Activated effector memory CD4-positive, alpha-beta T cell treated with anti-CD3 and anti-CD28 coated beads, Interleukin-2, amount 50 U/mL, for 16 hours (primary cell): ENCODE measurements at regions not wholly inside any gene's neighbourhood (a gene's known extent, or its start where the extent isn't known, plus 50 kb on each side); places are given as distances from the start of the nearest gene placed in this dataset.
"Not testable (repeated sequence)": the region's sequence is repeated elsewhere in the genome, so short reads cannot be mapped to it uniquely, and the experiment has no call there.

Experiments used
- DNase-seq: peaks from one replicate; pipeline ENCODE4 v3.0.0-alpha.2; 2020

- DNase-seq, result no peak
Observed at GRCh38 chr3:82741346-82741745, 979.9 kb upstream of the GBE1 start.

- DNase-seq, result no peak
Observed at GRCh38 chr3:82739390-82739789, 977.9 kb upstream of the GBE1 start.

- DNase-seq, result no peak
Observed at GRCh38 chr3:82736696-82737277, 975.3 kb upstream of the GBE1 start.

GRCh38 chr3:82715091-82715856 is 953.8 kb upstream of the GBE1 start:
- DNase-seq, result no peak

- no peak for DNase-seq
Observed at GRCh38 chr3:82707035-82707434, 945.6 kb upstream of the GBE1 start.

GRCh38 chr3:82685761-82686160 is 924.3 kb upstream of the GBE1 start:
- DNase-seq, result no peak

GRCh38 chr3:82676356-82677026 is 915.0 kb upstream of the GBE1 start:
- DNase-seq, result no peak

GRCh38 chr3:82672966-82673365 is 911.5 kb upstream of the GBE1 start:
- DNase-seq, result no peak

GRCh38 chr3:82671466-82671865 is 910.0 kb upstream of the GBE1 start:
- no peak for DNase-seq

GRCh38 chr3:82654708-82655107 is 893.3 kb upstream of the GBE1 start:
- no peak for DNase-seq

GRCh38 chr3:82643948-82644347 is 882.5 kb upstream of the GBE1 start:
- no peak for DNase-seq

GRCh38 chr3:82641701-82642100 is 880.3 kb upstream of the GBE1 start:
- no peak for DNase-seq

GRCh38 chr3:82640254-82640653 is 878.8 kb upstream of the GBE1 start:
- DNase-seq, result no peak

- DNase-seq, result no peak
Observed at GRCh38 chr3:82637574-82637973, 876.1 kb upstream of the GBE1 start.

- no peak for DNase-seq
Observed at GRCh38 chr3:82636177-82636576, 874.7 kb upstream of the GBE1 start.

GRCh38 chr3:82633319-82633718 is 871.9 kb upstream of the GBE1 start:
- DNase-seq, result no peak

GRCh38 chr3:82629937-82630336 is 868.5 kb upstream of the GBE1 start:
- no peak for DNase-seq

GRCh38 chr3:82628385-82629014 is 867.1 kb upstream of the GBE1 start:
- DNase-seq, result no peak

- no peak for DNase-seq
Observed at GRCh38 chr3:82627733-82628132, 866.3 kb upstream of the GBE1 start.

- DNase-seq, result not testable (repeated sequence)
Observed at GRCh38 chr3:82620744-82621143, 859.3 kb upstream of the GBE1 start.

GRCh38 chr3:82618594-82618993 is 857.1 kb upstream of the GBE1 start:
- no peak for DNase-seq

GRCh38 chr3:82610236-82610635 is 848.8 kb upstream of the GBE1 start:
- no peak for DNase-seq

- DNase-seq, result no peak
Observed at GRCh38 chr3:82607391-82607790, 845.9 kb upstream of the GBE1 start.

GRCh38 chr3:82596805-82597204 is 835.4 kb upstream of the GBE1 start:
- no peak for DNase-seq
